ENCODE measurements at regions not wholly inside any gene's neighbourhood (a gene's known extent, or its start where the extent isn't known, plus 50 kb on each side); places are given as distances from the start of the nearest gene placed in this dataset.

DNA sequence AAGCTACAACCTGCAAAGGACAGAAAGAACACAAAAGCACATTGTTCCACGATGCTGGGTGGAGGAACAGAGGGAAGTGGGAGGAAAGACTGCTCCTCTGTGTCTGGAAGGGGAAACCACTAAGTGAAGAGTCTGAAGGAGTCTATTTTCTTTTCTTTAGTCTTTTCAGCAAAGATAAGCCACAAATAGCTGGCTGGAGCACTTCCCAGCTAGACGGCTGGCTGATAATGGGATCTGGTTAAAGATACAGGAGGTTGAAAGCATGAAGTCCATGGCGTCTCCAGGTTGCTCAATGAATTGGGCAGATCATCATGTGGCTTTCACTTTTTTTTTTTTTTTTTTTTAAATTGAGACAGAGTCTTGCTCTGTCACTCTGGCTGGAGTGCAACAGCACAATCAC, 154.0 kb upstream of the KCNG1 start:
- TF ChIP-seq, protein P1, sequence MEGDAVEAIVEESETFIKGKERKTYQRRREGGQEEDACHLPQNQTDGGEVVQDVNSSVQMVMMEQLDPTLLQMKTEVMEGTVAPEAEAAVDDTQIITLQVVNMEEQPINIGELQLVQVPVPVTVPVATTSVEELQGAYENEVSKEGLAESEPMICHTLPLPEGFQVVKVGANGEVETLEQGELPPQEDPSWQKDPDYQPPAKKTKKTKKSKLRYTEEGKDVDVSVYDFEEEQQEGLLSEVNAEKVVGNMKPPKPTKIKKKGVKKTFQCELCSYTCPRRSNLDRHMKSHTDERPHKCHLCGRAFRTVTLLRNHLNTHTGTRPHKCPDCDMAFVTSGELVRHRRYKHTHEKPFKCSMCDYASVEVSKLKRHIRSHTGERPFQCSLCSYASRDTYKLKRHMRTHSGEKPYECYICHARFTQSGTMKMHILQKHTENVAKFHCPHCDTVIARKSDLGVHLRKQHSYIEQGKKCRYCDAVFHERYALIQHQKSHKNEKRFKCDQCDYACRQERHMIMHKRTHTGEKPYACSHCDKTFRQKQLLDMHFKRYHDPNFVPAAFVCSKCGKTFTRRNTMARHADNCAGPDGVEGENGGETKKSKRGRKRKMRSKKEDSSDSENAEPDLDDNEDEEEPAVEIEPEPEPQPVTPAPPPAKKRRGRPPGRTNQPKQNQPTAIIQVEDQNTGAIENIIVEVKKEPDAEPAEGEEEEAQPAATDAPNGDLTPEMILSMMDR (optimal IDR thresholded peaks at IDR 0.05 in 1 of 3, IDR thresholded peaks at IDR 0.05 in 1 of 3, conservative IDR thresholded peaks at IDR 0.05 in 1 of 3; ENCODE audit: extremely low read depth in 1 of 3, insufficient read depth in 2 of 3, low read length in 3 of 3), result no peak
- no peak for TF ChIP-seq EZH2 (IDR thresholded peaks at IDR 0.05; ENCODE audit: low read length)
